ENCODE measurements at regions not wholly inside any gene's neighbourhood (a gene's known extent, or its start where the extent isn't known, plus 50 kb on each side); places are given as distances from the start of the nearest gene placed in this dataset.
"Not testable (repeated sequence)": the region's sequence is repeated elsewhere in the genome, so short reads cannot be mapped to it uniquely, and the experiment has no call there.

DNA sequence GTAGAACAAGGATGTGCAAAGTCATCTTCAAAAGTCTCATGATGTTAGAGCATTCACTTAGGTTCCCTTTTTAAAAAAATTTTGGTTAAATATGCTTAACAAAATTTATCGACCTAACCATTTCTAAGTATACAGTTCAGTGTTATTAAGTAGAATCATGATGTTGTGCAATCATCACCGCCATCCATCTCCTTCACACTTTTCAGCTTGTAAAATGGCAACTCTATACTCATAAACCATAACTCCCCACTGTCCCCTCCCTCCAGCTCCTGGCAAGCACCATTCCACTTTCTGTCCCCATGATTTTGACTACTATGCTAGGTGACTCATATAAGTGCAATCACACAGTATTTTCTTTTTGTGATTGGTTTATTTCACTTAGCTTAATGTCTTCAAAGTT is 895.0 kb downstream of the TBL1XR1 start:
- DNase-seq: no peak

DNA sequence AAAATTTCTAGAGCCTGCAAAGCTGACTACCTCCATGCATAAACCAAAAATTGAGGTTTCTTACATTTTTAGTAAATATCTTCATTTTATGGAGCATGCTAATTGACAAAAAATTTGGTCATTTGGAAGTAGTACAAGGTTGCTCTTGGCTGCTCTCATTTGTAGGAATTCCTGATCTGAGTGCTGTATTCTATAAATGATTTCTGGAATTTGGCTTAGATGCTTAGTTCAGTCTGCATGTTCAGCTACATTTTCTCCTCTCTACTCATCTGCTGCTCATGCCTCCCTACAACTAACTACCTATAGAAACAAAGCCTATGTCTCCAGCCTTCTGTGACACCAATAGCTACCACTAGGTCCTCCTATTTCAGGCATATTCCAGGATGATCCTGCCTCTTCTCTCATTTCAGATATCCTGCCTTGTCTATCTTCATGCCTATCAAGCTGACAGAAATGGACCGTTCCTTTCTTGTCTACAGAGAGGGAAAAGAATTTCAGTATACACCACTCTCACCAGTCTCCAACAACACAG is 901.1 kb downstream of the TBL1XR1 start:
- DNase-seq: no peak

DNA sequence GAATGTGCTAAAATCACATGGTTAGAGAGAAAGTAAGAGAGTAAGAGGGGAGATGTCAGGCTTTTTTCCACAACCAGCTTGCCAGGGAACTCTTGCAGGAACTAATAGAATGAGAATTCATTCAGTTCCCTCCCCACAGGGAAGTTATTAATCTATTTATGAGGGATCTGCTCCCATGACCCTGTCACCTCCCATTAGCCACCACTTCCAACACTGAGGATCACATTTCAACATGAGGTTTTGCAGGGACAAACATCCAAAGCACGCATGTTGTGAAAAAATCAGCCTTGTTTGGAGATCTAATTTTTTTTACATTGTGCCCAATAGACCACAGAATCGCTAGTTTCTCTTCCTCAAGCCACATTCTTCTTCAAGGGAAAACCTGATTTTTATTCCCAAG is 904.0 kb downstream of the TBL1XR1 start:
- no peak for DNase-seq

DNA sequence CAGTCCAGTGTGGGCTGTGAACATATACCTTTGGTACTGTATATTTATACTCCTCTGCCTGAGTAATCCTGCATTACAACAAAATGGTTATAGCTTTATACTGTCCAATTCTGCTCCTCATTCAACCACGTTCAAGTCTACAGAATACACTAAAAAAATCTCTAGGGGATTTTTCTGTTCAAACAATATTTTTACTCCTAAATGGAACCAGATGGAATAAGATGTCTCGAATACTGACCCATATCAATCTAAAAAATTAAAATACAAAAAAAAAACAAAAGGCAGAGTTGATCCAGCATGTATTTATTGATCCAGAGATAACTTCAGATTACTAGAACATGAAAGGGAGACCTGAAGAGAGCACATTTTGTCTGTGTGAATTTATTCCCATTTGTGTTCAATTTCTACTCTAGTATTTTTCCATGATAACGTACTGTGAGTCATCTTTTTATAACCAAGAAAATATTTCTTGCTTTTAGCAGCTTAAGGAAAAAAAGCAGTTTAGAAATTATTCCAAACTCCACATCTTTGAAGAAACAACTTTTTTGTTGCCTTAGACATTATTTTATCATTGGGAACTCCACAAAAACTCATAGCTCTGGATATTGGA is 910.7 kb downstream of the TBL1XR1 start:
- no peak for DNase-seq

DNA sequence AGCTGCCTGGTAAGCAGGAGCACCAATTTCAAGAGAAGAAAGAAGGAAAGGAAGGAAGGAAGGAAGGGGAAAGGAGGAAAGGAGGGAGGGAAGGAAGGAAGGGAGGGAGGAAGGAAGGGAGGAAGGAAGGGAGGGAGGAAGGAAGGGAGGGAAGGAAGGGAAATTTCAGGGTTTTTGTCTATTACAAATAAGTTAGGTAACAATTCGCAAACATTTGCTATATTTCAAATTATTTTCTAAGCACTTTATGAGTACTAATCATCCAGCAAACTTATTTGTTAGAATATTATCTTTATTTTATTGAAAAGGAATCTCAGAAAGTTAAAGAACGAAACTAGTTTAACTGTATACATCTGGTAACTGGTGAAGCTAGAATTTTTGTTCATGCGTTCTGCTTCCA is 921.7 kb downstream of the TBL1XR1 start:
- DNase-seq: no peak

DNA sequence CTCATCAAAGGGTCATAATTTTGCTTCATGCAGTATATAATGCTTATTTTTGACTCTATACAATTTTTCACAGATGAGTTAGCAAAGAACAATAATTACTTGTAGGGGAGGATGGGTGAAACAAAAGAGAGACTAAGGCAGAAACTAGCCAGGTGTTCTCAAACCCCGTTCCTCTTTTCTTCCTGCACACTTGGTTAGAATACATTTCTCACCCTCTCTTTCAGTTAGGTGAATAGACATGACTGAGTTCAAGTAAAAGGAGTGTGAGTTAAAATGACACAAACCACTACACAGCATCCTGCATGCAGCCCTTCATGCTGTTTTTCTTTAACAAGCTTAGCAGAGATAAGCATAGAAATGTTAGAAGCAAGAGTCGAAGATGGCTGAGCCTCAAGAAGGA is 922.2 kb downstream of the TBL1XR1 start:
- DNase-seq: peak; percentile 81

DNA sequence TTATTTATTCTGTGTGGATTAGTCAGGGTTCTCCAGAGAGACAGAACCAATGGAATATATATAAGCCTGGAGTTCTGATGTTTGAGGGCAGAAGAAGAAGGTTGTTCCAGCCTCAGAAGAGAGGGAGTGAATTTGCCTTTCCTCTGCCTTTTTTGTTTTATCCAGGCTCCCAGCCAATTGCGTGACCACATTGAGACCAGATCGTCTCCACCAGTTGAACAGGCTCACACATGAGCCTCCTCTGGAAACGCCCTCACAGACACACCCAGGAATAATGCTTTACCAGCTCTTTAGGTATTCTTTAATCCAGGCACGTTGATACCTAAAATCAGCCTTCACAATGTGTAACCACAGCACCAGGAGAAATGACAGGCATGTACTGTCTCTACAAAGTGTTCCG is 923.1 kb downstream of the TBL1XR1 start:
- DNase-seq: peak; percentile 96

DNA sequence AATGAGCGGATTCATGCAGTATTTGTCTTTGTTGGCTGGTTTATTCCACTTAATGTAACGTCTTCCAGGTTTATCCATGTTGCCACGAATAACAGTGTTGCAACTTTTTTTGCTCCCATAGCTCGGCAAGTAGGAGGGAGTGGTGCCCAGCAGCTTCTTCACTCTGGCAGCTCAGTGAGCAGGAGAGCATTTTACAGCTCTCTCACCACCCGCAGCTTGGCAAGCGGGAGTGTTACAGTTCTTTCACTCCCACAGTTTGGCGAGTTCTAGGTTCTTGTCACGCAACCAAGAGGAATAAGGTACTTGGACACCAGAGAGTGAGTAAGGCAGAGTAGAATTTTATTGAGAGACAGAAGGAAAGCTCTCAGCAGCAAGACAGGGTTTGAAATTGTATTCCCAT is 935.2 kb downstream of the TBL1XR1 start:
- no peak for DNase-seq

DNA sequence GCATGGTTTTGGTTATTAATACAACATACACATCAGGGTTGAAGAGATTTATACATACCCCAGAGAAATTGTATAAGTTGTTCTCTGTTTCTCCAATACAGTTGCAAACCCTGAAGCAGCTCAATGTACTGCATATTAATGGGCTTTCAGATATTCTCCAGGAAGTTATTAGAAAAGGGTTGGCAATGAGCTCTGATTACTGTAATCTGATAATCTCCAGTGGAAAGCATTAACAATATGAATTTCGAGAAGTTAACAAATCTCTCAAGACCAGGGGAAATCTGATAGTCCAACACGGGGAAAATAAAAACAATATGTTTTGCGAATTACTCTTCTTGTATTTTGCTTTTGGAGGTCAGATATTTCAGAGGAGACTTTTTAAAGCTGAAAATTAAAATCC is 950.1 kb downstream of the TBL1XR1 start:
- DNase-seq: no peak

DNA sequence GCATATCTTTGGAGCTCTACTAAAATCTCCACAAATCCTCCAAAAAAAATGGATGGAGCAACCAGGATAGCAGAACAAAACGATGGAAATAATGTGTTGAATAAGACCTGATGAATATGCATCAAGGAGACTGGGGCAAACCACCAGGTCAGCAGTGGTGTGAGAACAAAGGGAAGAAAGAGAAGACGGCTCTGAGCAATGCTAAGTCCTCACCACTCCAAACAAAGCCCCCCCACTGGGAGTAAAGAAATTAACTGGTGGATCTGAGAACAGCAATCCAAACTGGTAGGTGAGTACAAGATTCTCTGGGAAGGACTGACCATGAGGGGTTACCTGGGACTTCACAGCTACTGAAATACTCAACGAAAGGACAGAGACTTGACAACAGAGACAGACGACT is 977.3 kb downstream of the TBL1XR1 start:
- peak; percentile 13 for DNase-seq

DNA sequence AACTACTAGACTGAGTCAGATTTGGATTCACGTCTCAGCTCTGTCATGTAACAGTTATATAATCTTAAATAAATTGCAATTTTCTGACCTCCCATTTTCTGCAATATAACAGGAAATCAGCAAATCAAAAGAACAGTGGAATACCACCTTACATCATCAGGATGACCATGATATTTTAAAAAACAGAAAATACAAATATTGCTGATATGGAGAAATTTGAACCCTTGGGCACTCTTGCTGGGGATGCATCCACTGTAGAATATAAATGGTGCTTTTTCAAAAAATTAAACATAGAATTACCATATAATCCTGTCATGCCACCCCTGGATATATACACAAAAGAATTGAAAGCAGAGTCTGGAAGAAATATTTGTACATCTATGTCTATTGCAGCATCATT is 982.5 kb downstream of the TBL1XR1 start:
- no peak for DNase-seq

DNA sequence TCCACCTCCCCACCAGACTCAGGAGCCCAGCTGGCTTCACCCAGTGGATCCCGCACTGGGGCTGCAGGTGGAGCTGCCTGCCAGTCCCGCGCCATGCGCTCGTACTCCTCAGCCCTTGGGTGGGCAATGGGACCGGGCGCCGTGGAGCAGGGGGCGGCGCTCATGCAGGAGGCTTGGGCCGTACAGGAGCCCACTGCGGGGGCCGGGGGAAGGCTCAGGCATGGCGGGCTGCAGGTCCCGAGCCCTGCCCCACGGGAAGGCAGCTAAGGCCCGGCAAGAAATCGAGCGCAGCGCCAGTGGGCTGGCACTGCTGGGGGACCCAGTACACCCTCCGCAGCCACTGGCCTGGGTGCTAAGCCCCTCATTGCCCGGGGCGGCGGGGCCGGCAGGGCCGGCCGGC is 984.0 kb downstream of the TBL1XR1 start:
- DNase-seq: not testable (repeated sequence)

DNA sequence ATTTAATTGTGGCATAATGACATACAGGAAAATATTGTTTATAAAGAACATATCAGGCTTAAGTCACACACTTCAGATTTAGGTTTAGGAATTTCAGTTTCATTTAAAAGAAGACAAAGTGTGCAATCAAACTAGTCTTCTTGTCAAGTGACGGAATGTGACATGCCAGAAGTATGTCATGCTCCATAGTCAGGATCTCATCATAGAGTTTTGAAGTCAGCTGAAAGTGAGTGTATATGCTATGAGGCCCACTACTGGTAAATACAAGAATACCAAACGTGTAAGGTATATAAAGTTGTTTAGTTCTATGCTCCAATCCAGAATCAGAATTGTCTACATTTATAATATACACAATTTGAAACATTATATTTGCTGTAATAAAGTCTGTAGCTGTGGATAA is 988.4 kb downstream of the TBL1XR1 start:
- DNase-seq: no peak

DNA sequence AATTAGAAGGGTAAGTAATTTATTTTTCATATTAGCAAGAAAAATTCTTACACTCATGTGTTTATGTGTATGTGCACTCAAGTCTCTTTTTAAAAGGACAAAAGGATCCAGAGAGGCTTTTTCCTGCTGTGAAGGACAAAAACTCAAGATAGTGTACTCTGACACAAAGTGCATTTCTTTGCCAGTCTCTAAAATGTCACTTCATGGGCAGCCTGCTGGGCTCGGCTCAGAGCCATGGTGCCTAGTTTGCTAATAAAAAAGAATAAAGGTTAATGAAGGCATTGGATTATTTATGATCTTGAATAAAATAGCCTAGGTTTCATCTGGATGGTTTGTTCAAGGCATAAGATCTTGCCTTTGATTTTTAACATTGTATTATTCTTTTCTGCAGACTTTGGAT is 989.0 kb downstream of the TBL1XR1 start:
- peak; percentile 71 for DNase-seq

DNA sequence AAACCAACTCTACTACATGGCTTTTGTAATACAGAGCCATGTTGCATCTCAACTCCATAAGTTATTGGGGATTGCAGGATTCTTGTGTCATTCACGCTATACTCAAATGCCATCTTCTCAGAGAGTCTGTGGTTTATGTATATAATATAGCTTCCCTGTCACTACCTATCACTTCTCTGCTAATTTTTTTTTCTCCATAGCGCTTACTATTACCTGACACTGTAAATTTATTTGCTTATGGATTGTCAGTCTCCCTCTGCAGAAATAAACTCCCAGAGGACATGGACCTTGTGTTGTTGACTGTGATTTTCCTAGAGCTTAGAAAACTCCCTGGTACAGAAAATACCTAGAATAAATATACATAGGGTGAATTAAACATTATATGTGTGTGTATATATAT is 990.5 kb downstream of the TBL1XR1 start:
- DNase-seq: no peak

DNA sequence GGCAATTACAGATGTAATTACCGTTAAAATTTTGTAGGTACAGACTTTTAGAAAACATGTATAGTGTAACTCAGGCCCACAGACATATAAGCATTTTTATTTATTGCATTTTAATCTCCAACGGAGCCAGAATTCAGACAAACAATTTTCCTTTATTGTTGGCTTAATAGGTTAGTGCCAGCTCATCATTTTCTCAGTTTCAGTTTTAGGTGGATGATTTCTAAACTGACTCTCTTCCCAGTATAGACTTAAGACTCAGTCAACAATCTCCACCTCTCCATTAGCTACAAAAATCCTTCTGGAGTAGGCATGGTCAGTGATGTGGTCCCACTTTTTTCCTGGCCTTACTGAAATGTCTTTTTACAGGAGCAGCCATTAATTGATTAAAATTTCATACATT is 994.6 kb downstream of the TBL1XR1 start:
- DNase-seq: no peak

DNA sequence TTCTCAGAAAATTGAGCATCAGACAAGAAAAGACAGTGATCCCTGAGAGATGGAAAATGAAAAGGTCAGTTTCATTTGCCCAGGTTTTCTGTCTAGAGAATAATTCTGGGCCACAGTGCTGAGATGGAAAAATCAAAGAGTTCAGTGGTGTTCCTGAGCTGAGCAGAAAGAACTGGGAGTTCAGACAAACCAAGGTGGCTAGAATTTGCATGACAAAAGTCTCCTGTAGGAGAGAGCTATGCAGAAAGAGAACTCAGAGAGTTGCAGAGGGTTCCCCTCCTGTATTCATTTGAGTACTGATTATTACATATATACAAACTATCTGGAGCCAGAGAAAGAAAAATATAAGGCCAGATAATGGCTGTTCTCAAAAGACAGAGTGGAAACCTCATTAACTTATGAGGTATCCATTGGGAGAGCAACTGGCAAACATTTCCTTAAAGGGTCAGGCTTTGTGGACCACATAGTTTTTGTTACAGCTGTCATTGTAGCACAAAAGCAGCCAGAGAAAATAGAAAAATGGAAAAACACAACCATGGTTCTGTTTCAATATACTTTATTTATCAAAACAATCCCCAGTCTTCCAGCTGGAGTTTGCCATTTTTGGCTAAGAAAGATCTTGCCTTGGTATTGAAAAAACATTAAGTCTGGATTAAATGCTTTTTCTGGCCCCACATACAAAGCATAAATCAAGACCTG is 1004.1 kb downstream of the TBL1XR1 start:
- DNase-seq: no peak

DNA sequence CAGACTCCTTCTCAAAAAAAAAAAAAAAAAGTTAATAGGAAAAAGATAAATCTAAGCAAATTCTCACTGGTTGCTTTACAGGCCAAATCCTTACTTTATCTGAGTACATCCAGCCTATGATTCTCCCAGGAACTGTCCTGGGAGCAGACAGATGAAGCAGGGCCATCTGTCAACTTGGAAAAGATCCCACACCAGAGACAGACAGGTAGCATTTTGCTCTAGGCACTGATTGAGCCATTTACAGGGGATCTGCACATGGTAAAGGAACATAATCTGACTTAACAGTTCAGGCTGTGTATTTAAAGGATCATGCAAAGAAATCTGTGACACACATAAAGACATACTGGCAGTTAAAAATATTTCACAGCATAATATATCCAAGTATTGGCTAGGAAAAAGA is 1006.5 kb downstream of the TBL1XR1 start:
- peak; percentile 93 for DNase-seq

DNA sequence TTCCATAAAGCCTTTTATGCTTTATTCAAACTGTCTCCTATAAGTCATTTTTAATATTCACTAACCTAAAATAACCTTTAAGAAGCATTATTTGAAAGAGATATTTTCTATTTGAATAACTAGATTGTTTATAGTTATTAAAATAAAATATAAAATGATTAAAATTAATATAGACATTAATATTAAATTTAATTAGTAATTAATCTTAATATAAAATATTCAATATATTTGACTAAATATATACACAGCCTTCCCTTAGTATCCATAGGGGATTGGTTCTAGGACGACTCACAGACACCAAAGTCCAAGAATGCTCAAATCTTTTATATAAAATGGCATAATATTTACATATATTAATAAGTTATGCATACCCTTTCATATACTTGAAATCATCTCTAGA is 1014.1 kb downstream of the TBL1XR1 start:
- DNase-seq: no peak

DNA sequence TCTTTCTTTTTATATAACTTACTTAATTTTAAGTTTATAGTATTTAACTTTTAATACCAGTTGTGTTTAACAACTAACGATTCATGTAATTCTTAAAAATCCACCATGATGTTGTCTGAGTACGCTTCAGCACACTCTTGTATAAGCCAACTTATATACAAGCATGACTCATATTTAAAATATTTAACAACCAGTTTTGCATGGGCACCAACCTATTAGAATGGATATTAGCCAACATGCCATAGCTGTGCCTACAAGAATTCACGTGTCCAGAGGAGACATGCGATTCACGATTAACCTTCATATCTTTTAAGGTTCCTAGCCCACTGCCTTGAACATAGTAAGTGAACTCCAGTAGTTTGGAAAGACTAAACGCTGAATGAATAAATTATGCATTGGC is 1023.2 kb downstream of the TBL1XR1 start:
- DNase-seq: no peak

DNA sequence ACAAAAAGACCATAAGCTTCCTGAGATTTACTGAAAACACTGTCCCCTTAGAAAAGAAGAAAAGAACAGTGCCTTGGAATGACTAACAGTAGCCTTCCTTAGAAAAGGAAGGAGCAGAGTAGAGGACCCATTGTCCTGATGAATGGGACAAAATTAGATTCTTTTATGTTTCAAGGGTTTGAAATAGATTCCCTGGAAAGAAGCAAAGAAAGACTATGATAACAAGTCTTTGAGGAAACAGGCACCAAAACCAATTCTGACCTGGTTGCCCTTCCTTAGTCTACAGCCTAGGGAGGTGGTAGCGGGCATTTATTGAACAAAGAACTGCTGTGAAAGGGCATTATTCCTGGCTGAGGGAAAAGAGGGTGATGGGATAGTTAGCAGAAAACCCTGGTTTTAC is 1024.8 kb downstream of the TBL1XR1 start:
- no peak for DNase-seq

DNA sequence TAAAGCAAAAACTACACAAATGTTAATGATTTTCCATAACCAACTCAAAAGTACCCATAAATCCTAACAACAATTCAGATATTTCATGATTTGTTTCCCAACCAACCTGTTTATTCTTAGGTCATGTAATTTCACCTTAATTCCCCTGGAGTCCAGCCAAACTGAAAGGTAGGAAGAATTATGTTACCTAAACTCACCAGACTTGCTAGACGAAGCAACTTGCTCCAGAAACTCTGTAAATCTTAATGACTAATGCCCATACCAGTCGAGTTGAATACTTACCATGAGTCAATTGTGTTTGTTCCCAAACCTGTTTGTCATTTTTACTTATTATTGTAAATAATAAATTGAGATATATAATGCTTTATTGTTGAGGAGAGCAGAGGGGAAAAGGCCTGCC is 1030.0 kb downstream of the TBL1XR1 start:
- DNase-seq: peak; percentile 59

DNA sequence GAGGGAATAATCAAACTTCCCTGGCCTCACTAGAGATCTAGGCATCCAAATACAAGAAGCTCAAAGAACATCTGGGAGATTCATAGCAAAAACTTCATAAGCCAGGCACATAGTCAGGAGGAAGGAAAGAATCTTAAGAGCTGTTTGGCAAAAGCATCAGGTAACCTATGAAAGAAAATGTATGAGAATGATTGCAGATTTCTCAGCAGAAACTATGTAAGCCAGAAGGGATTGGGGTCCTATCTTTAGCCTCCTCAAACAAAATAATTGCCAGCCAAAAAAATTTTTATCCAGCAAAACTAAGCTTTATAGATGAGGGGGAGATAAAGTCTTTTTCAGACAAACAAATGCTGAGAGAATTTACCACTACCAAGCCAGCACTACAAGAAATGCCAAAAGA is 1036.3 kb downstream of the TBL1XR1 start:
- no peak for DNase-seq

DNA sequence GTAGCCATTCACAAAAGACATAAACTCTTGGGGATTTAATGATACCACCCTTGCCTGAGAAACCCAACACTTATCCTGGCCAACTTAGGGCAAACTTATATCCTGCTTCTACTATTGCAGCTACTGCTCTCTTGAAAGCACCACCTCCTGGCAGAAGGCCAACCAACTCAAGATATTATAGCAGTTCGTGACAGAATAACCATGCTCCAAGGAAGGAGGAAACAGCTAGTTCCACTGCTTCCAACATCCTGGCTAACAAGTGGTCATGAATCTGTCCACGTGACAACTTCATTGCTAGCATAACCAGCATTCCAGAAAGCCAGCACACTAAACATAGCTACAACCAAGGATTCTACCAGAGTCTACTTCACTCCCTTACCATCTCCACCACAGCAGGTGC is 1037.5 kb downstream of the TBL1XR1 start:
- DNase-seq: no peak

DNA sequence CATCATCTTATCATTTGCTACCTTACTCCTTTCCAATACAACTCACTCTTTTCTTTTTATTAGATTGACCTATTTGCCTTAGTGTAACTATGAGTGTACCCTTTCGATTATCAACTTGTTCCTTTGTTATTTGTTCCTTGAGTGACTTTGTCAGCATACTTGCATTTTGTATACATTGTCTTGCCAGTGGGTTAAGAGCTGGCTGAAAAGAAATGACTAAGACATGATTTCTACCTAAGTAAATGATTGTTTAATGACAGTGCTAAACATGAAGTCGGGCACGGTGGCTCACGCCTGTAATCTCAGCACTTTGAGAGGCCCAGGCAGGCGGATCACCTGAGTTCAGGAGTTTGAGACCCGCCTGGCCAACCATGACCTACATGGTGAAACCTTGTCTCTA is 1042.3 kb downstream of the TBL1XR1 start:
- no peak for DNase-seq

Data from NCI-H69 (cell line).